HG03342 (cell line): ENCODE measurements at regions not wholly inside any gene's neighbourhood (a gene's known extent, or its start where the extent isn't known, plus 50 kb on each side); places are given as distances from the start of the nearest gene placed in this dataset.
A peak's percentile ranks its signal among the peaks of the same experiment; 100 is the strongest.

Experiments used
- ATAC-seq: cut with Tn5 transposase; IDR thresholded peaks from one replicate; pipeline ENCODE4 v1.9.1; 2021; ENCODE audit warnings: mild to moderate bottlenecking, moderate library complexity; ENCODE audit not compliant: unreplicated experiment

- ATAC-seq: no peak
Observed at GRCh38 chr1:209229494-209230061, 353.9 kb upstream of the CAMK1G start.

- ATAC-seq: no peak
Observed at GRCh38 chr1:209230314-209230713, 353.2 kb upstream of the CAMK1G start.

GRCh38 chr1:209231476-209232156, 351.9 kb upstream of the CAMK1G start:
- ATAC-seq: no peak

GRCh38 chr1:209232197-209232596, 351.3 kb upstream of the CAMK1G start:
- no peak for ATAC-seq

GRCh38 chr1:209232759-209233158, 350.8 kb upstream of the CAMK1G start:
- no peak for ATAC-seq

- ATAC-seq: no peak
Observed at GRCh38 chr1:209235166-209235565, 348.3 kb upstream of the CAMK1G start.

- no peak for ATAC-seq
Observed at GRCh38 chr1:209238356-209238755, 345.2 kb upstream of the CAMK1G start.

GRCh38 chr1:209240351-209240750, 343.2 kb upstream of the CAMK1G start:
- ATAC-seq: no peak

GRCh38 chr1:209241487-209241886, 342.0 kb upstream of the CAMK1G start:
- ATAC-seq: no peak

- peak; percentile 88 for ATAC-seq
Observed at GRCh38 chr1:209248649-209249279, 334.8 kb upstream of the CAMK1G start.

GRCh38 chr1:209249280-209249670, 334.2 kb upstream of the CAMK1G start:
- no peak for ATAC-seq

- ATAC-seq: no peak
Observed at GRCh38 chr1:209249785-209250440, 333.6 kb upstream of the CAMK1G start.

GRCh38 chr1:209250861-209251636, 332.5 kb upstream of the CAMK1G start:
- no peak for ATAC-seq

GRCh38 chr1:209256766-209257350, 326.7 kb upstream of the CAMK1G start:
- ATAC-seq: no peak

- no peak for ATAC-seq
Observed at GRCh38 chr1:209257454-209257853, 326.1 kb upstream of the CAMK1G start.

GRCh38 chr1:209260136-209260535, 323.4 kb upstream of the CAMK1G start:
- ATAC-seq: no peak

- no peak for ATAC-seq
Observed at GRCh38 chr1:209262631-209263030, 320.9 kb upstream of the CAMK1G start.

GRCh38 chr1:209265301-209265700, 318.2 kb upstream of the CAMK1G start:
- ATAC-seq: no peak

- ATAC-seq: no peak
Observed at GRCh38 chr1:209266590-209267205, 316.8 kb upstream of the CAMK1G start.

- ATAC-seq: no peak
Observed at GRCh38 chr1:209267968-209268367, 315.5 kb upstream of the CAMK1G start.
